Activated T-cell treated with anti-CD3 and anti-CD28 coated beads, Interleukin-2, amount 50 U/mL, for 24 hours (primary cell): ENCODE measurements at regions not wholly inside any gene's neighbourhood (a gene's known extent, or its start where the extent isn't known, plus 50 kb on each side); places are given as distances from the start of the nearest gene placed in this dataset.
"Not testable (repeated sequence)": the region's sequence is repeated elsewhere in the genome, so short reads cannot be mapped to it uniquely, and the experiment has no call there.

ENCODE experiments used
- DNase-seq: peaks from one replicate; pipeline ENCODE4 v3.0.0-alpha.2; 2020
- H3K27ac Mint-ChIP-seq: 2 replicates; pipeline ENCODE4 v1.8.0; 2020; ENCODE audit warnings: mild to moderate bottlenecking, mixed read lengths
- H3K27me3 Mint-ChIP-seq: 2 replicates; pipeline ENCODE4 v1.8.0; 2020; ENCODE audit warnings: mixed read lengths
- H3K36me3 Mint-ChIP-seq: 2 replicates; pipeline ENCODE4 v1.8.0; 2020; ENCODE audit warnings: low read depth, mixed read lengths
- H3K4me1 Mint-ChIP-seq: 2 replicates; pipeline ENCODE4 v1.8.0; 2020; ENCODE audit warnings: low read depth, mixed read lengths
- H3K4me3 Mint-ChIP-seq: 2 replicates; pipeline ENCODE4 v1.8.0; 2020; ENCODE audit warnings: mild to moderate bottlenecking, moderate library complexity, mixed read lengths
- H3K9me3 Mint-ChIP-seq: 2 replicates; pipeline ENCODE4 v1.8.0; 2020; ENCODE audit warnings: mixed read lengths

- Mint-ChIP-seq H3K4me3 (no peak overlapping the region), H3K9me3 (no peaks in the 10 kb centered on the region), H3K27ac (no peak overlapping the region), H3K36me3 (no peaks in the 10 kb centered on the region), H3K4me1 (peaks cover 8% of the 10 kb centered on the region), H3K27me3 (peaks cover 12% of the 10 kb centered on the region)
- no peak for DNase-seq
Observed at GRCh38 chr21:34274001-34274400, 89.8 kb upstream of the KCNE2 start.

- Mint-ChIP-seq H3K9me3 (no peaks in the 10 kb centered on the region), H3K4me1 (peaks cover 8% of the 10 kb centered on the region)
Observed at GRCh38 chr21:34276711-34277425, 86.9 kb upstream of the KCNE2 start.

GRCh38 chr21:34278451-34278850 is 85.4 kb upstream of the KCNE2 start:
- Mint-ChIP-seq H3K9me3 (no peaks in the 10 kb centered on the region), H3K27ac (no peak overlapping the region), H3K36me3 (no peaks in the 10 kb centered on the region), H3K27me3 (peaks cover 8% of the 10 kb centered on the region), H3K4me1 (peaks cover 12% of the 10 kb centered on the region), H3K4me3 (no peak overlapping the region)
- DNase-seq, result no peak

More at GRCh38 chr21:34276711-34277425, 86.9 kb upstream of the KCNE2 start:
- DNase-seq, result no peak
- Mint-ChIP-seq H3K27ac (peak overlapping the region; percentile 34), H3K27me3 (peaks cover 12% of the 10 kb centered on the region), H3K4me3 (no peak overlapping the region), H3K36me3 (no peaks in the 10 kb centered on the region)

GRCh38 chr21:34279285-34279684 is 84.5 kb upstream of the KCNE2 start:
- no peak for DNase-seq
- H3K9me3 Mint-ChIP-seq, result no peaks in the 10 kb centered on the region
- no peak overlapping the region for H3K27ac Mint-ChIP-seq
- H3K4me3 Mint-ChIP-seq, result no peak overlapping the region
- H3K27me3 Mint-ChIP-seq, result peaks cover 4% of the 10 kb centered on the region
- H3K36me3 Mint-ChIP-seq, result no peaks in the 10 kb centered on the region
- H3K4me1 Mint-ChIP-seq, result peaks cover 12% of the 10 kb centered on the region

GRCh38 chr21:34279883-34280282 is 83.9 kb upstream of the KCNE2 start:
- no peaks in the 10 kb centered on the region for H3K36me3 Mint-ChIP-seq
- H3K4me3 Mint-ChIP-seq, result no peak overlapping the region
- H3K9me3 Mint-ChIP-seq, result no peaks in the 10 kb centered on the region
- peaks cover 4% of the 10 kb centered on the region for H3K27me3 Mint-ChIP-seq
- H3K4me1 Mint-ChIP-seq, result peaks cover 12% of the 10 kb centered on the region
- no peak for DNase-seq
- H3K27ac Mint-ChIP-seq, result no peak overlapping the region

GRCh38 chr21:34280389-34280795 is 83.4 kb upstream of the KCNE2 start:
- H3K9me3 Mint-ChIP-seq, result no peaks in the 10 kb centered on the region
- no peak overlapping the region for H3K27ac Mint-ChIP-seq
- DNase-seq, result no peak
- H3K36me3 Mint-ChIP-seq, result no peaks in the 10 kb centered on the region
- peaks cover 4% of the 10 kb centered on the region for H3K27me3 Mint-ChIP-seq
- no peak overlapping the region for H3K4me3 Mint-ChIP-seq
- peaks cover 12% of the 10 kb centered on the region for H3K4me1 Mint-ChIP-seq

GRCh38 chr21:34280959-34281358 is 82.8 kb upstream of the KCNE2 start:
- no peaks in the 10 kb centered on the region for H3K9me3 Mint-ChIP-seq
- H3K36me3 Mint-ChIP-seq, result no peaks in the 10 kb centered on the region
- DNase-seq, result no peak
- H3K27ac Mint-ChIP-seq, result no peak overlapping the region
- peaks cover 4% of the 10 kb centered on the region for H3K27me3 Mint-ChIP-seq
- H3K4me3 Mint-ChIP-seq, result no peak overlapping the region
- peaks cover 12% of the 10 kb centered on the region for H3K4me1 Mint-ChIP-seq

- peaks cover 2% of the 10 kb centered on the region for H3K9me3 Mint-ChIP-seq
- no peaks in the 10 kb centered on the region for H3K36me3 Mint-ChIP-seq
- DNase-seq, result no peak
- no peak overlapping the region for H3K4me3 Mint-ChIP-seq
- H3K27me3 Mint-ChIP-seq, result no peaks in the 10 kb centered on the region
- H3K27ac Mint-ChIP-seq, result peak overlapping the region; percentile 31
- H3K4me1 Mint-ChIP-seq, result peaks cover 4% of the 10 kb centered on the region
Observed at GRCh38 chr21:34282223-34282622, 81.6 kb upstream of the KCNE2 start.

GRCh38 chr21:34284666-34285065 is 79.1 kb upstream of the KCNE2 start:
- Mint-ChIP-seq H3K36me3 (no peaks in the 10 kb centered on the region), H3K27ac (no peak overlapping the region)

GRCh38 chr21:34288042-34288441 is 75.8 kb upstream of the KCNE2 start:
- DNase-seq, H3K4me3 Mint-ChIP-seq, H3K27ac Mint-ChIP-seq, H3K36me3 Mint-ChIP-seq, H3K27me3 Mint-ChIP-seq, H3K4me1 Mint-ChIP-seq: not testable (repeated sequence)
- H3K9me3 Mint-ChIP-seq, result peaks cover 24% of the 10 kb centered on the region

More at GRCh38 chr21:34284666-34285065, 79.1 kb upstream of the KCNE2 start:
- Mint-ChIP-seq H3K27me3 (no peaks in the 10 kb centered on the region), H3K4me3 (no peak overlapping the region), H3K4me1 (peaks cover 4% of the 10 kb centered on the region), H3K9me3 (peaks cover 24% of the 10 kb centered on the region)
- DNase-seq, result no peak

GRCh38 chr21:34289856-34290255 is 74.0 kb upstream of the KCNE2 start:
- Mint-ChIP-seq H3K36me3 (no peaks in the 10 kb centered on the region), H3K4me3 (no peak overlapping the region), H3K4me1 (no peaks in the 10 kb centered on the region), H3K27me3 (no peaks in the 10 kb centered on the region), H3K27ac (no peak overlapping the region), H3K9me3 (peaks cover 24% of the 10 kb centered on the region)
- no peak for DNase-seq

GRCh38 chr21:34296878-34297277 is 66.9 kb upstream of the KCNE2 start:
- no peak overlapping the region for H3K4me3 Mint-ChIP-seq
- no peak overlapping the region for H3K27ac Mint-ChIP-seq
- H3K4me1 Mint-ChIP-seq, result no peaks in the 10 kb centered on the region
- no peaks in the 10 kb centered on the region for H3K36me3 Mint-ChIP-seq
- H3K9me3 Mint-ChIP-seq, result peaks cover 3% of the 10 kb centered on the region
- DNase-seq, result no peak
- H3K27me3 Mint-ChIP-seq, result no peaks in the 10 kb centered on the region

GRCh38 chr21:34298534-34299167 is 65.2 kb upstream of the KCNE2 start:
- Mint-ChIP-seq H3K4me1 (no peaks in the 10 kb centered on the region), H3K36me3 (no peaks in the 10 kb centered on the region), H3K9me3 (peaks cover 3% of the 10 kb centered on the region), H3K27me3 (no peaks in the 10 kb centered on the region), H3K27ac (no peak overlapping the region), H3K4me3 (no peak overlapping the region)
- no peak for DNase-seq

GRCh38 chr21:34299168-34299539 is 64.7 kb upstream of the KCNE2 start:
- no peak overlapping the region for H3K27ac Mint-ChIP-seq
- no peak overlapping the region for H3K4me3 Mint-ChIP-seq
- H3K36me3 Mint-ChIP-seq, result no peaks in the 10 kb centered on the region
- DNase-seq, result no peak
- no peaks in the 10 kb centered on the region for H3K27me3 Mint-ChIP-seq
- no peaks in the 10 kb centered on the region for H3K4me1 Mint-ChIP-seq
- peaks cover 3% of the 10 kb centered on the region for H3K9me3 Mint-ChIP-seq

- Mint-ChIP-seq H3K27ac (no peak overlapping the region), H3K4me1 (no peaks in the 10 kb centered on the region), H3K27me3 (no peaks in the 10 kb centered on the region), H3K36me3 (no peaks in the 10 kb centered on the region), H3K9me3 (peaks cover 3% of the 10 kb centered on the region), H3K4me3 (no peak overlapping the region)
- DNase-seq, result no peak
Observed at GRCh38 chr21:34302521-34302920, 61.3 kb upstream of the KCNE2 start.
